ENCODE measurements at regions not wholly inside any gene's neighbourhood (a gene's known extent, or its start where the extent isn't known, plus 50 kb on each side); places are given as distances from the start of the nearest gene placed in this dataset.

DNA sequence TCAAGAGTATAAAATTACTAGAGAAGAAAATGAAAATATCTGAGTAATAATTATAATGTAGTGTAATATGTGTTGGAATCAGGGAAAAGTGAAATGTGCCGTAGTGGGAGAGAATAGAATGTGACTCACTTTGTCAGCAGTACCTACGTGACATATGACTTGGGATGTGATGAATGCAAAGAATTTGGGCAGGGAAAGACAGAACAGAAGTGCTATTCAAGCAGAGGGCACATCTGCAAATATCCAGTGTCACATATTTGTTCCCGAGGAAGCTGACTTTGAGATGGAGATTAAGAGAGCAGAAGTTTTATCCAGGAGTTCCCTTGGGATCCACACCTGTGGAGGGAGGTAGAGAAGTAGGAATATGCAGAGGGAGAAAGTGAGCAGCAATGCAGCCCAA, 69.3 kb upstream of the HS3ST1 start:
- ChIA-PET CTCF (ENCODE audit: low intra/inter-chr PET ratio) (no interaction called here), POLR2A (no interaction called here)
- no peaks in the 10 kb centered on the region for H3K36me3 ChIP-seq (ENCODE audit: control insufficient read depth, insufficient read depth, low read length)
- no peak for FAIRE-seq
- ATAC-seq, result no peak
- H3K9me3 ChIP-seq (replicated peaks; ENCODE audit: control insufficient read depth, insufficient read depth, low read depth, low read length), result no peaks in the 10 kb centered on the region
- no peak overlapping the region for H3K9ac ChIP-seq (ENCODE audit: insufficient read depth in 1 of 2, low read depth in 2 of 2, low read length in 2 of 2)
- 2% methylated on average over 3 of the region's 3 CpGs for WGBS (ENCODE audit: insufficient coverage, low coverage, missing lambda C conversion rate)
- TF ChIP-seq KLF13 (tag; IDR thresholded peaks at IDR 0.05; ENCODE audit: borderline replicate concordance, low read depth) (no peak), ZNF146 (CRISPR knock-in tag; IDR thresholded peaks at IDR 0.05; ENCODE audit: unreplicated experiment) (no peak), CBX3 (IDR thresholded peaks at IDR 0.05; ENCODE audit: borderline replicate concordance in 1 of 2, low read length in 2 of 2) (no peak), POLR3A (IDR thresholded peaks at IDR 0.05; ENCODE audit: borderline replicate concordance, extremely low read depth, insufficient read depth, insufficient read length) (no peak), PHF21A (IDR thresholded peaks at IDR 0.05; ENCODE audit: borderline replicate concordance, low read depth) (no peak), YBX1 (IDR thresholded peaks at IDR 0.05) (no peak), RNF219 (CRISPR knock-in tag; IDR thresholded peaks at IDR 0.05) (no peak), EP300 (IDR thresholded peaks at IDR 0.05; ENCODE audit: low read length) (no peak), ZNF507 (tag; conservative IDR thresholded peaks at IDR 0.05) (no peak), CREM (IDR thresholded peaks at IDR 0.05; ENCODE audit: low read depth) (no peak), ZNF668 (CRISPR knock-in tag; IDR thresholded peaks at IDR 0.05) (no peak)
- TF ChIP-seq, protein P1, sequence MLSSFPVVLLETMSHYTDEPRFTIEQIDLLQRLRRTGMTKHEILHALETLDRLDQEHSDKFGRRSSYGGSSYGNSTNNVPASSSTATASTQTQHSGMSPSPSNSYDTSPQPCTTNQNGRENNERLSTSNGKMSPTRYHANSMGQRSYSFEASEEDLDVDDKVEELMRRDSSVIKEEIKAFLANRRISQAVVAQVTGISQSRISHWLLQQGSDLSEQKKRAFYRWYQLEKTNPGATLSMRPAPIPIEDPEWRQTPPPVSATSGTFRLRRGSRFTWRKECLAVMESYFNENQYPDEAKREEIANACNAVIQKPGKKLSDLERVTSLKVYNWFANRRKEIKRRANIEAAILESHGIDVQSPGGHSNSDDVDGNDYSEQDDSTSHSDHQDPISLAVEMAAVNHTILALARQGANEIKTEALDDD (IDR thresholded peaks at IDR 0.05), result no peak
- H3K4me1 ChIP-seq (replicated peaks in 1 of 2; ENCODE audit: control insufficient read depth in 2 of 2, insufficient read depth in 2 of 2, low read length in 2 of 2), result no peaks in the 10 kb centered on the region
- no peak for DNase-seq (ENCODE audit: extremely low read depth in 1 of 4, low spot score in 3 of 4)
- H2AFZ ChIP-seq (ENCODE audit: low read depth, low read length), result no peak overlapping the region
- no peak overlapping the region for H3K4me2 ChIP-seq (ENCODE audit: insufficient read depth, low read length)
- BruUV-seq (replicated peaks), result no TSS peak
- H3K27ac ChIP-seq (ENCODE audit: extremely low read depth, low read depth, low read length), result no peak overlapping the region
- H3K27me3 ChIP-seq (ENCODE audit: control insufficient read depth in 2 of 2, insufficient read depth in 2 of 2, low read length in 2 of 2), result no peaks in the 10 kb centered on the region
- H3K4me3 ChIP-seq, result no peak overlapping the region
- H3K79me2 ChIP-seq (ENCODE audit: control insufficient read depth, insufficient read depth, low read length), result no peaks in the 10 kb centered on the region
- H4K20me1 ChIP-seq (replicated peaks; ENCODE audit: control insufficient read depth, insufficient read depth, low read length), result no peaks in the 10 kb centered on the region
- in situ Hi-C loops (cut with MboI) (no loop called here), intact Hi-C loops (cut with micrococcal nuclease) (no loop called here)
- no peaks in the 10 kb centered on the region for H3K9me1 ChIP-seq (ENCODE audit: control insufficient read depth, insufficient read depth, low read length)

All from K562 (cell line).